HL-60 (cell line): ENCODE measurements at regions not wholly inside any gene's neighbourhood (a gene's known extent, or its start where the extent isn't known, plus 50 kb on each side); places are given as distances from the start of the nearest gene placed in this dataset.
"Not testable (repeated sequence)": the region's sequence is repeated elsewhere in the genome, so short reads cannot be mapped to it uniquely, and the experiment has no call there.

Experiments used
- DNase-seq, 2 experiments: peaks; one replicate each; pipeline ENCODE4 v3.0.0-alpha.2; 2010 to 2020; ENCODE audit warnings: low read depth in 1 of 2, low spot score in 1 of 2
- H3K27ac ChIP-seq: fragments of 250-450 bp; sonication (Bioruptor Pico); replicated peaks from 2 replicates; pipeline ENCODE4 v1.5.1; 2020; ENCODE audit warnings: mild to moderate bottlenecking, moderate library complexity
- H3K27me3 ChIP-seq: fragments of 250-450 bp; sonication (Bioruptor Pico); 2 replicates; pipeline ENCODE4 v1.5.1; 2021; ENCODE audit warnings: mild to moderate bottlenecking, moderate library complexity; ENCODE audit not compliant: insufficient read depth, poor library complexity, severe bottlenecking
- H3K4me3 ChIP-seq: replicated peaks from 2 replicates; pipeline ENCODE4 v1.5.1; 2011; ENCODE audit warnings: mild to moderate bottlenecking, control low read depth, low read length; ENCODE audit not compliant: insufficient read depth
- GABPA ChIP-seq: IDR thresholded peaks from 2 replicates; pipeline ENCODE4 v1.6.1; 2012; ENCODE audit warnings: low read depth
- POLR2AphosphoS5 ChIP-seq: IDR thresholded peaks from 2 replicates; pipeline ENCODE4 v1.6.1; 2012; ENCODE audit warnings: low read depth
- SPI1 ChIP-seq: IDR thresholded peaks from 2 replicates; pipeline ENCODE4 v1.6.1; 2012; ENCODE audit warnings: low read depth, mild to moderate bottlenecking, borderline replicate concordance
- TF ChIP-seq, protein P1 (sequence below): IDR thresholded peaks from 2 replicates; pipeline ENCODE4 v1.6.1; 2012; ENCODE audit warnings: low read depth; ENCODE audit not compliant: insufficient replicate concordance
- TF ChIP-seq, protein P2 (sequence below): IDR thresholded peaks from one replicate; pipeline ENCODE4 v1.5.1; 2011; ENCODE audit warnings: low read length, control low read depth, inconsistent platforms; ENCODE audit not compliant: insufficient read depth

DNA sequence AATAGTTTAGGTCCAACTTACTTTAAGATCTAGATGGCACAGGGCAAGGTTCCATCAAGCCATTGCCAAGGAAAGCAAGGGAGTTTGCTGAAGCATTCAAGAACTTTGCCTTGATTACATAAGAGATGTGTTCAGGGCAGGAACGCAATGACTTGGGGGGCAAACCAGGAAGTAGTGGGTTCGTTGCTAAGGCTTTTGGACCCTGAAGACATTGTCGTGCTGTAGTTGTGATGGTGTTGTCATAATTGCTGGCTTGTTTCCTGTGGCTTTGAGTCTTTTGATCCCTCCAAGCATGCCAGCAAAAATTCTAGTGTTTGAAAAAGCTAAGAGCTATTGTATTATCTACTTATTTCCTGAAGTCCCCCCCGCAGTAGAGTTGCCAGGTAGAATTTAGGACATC is 70.7 kb upstream of the HNF1B start:
- TF ChIP-seq POLR2AphosphoS5 (no peak), SPI1 (no peak), GABPA (no peak)
- TF ChIP-seq, protein P1, sequence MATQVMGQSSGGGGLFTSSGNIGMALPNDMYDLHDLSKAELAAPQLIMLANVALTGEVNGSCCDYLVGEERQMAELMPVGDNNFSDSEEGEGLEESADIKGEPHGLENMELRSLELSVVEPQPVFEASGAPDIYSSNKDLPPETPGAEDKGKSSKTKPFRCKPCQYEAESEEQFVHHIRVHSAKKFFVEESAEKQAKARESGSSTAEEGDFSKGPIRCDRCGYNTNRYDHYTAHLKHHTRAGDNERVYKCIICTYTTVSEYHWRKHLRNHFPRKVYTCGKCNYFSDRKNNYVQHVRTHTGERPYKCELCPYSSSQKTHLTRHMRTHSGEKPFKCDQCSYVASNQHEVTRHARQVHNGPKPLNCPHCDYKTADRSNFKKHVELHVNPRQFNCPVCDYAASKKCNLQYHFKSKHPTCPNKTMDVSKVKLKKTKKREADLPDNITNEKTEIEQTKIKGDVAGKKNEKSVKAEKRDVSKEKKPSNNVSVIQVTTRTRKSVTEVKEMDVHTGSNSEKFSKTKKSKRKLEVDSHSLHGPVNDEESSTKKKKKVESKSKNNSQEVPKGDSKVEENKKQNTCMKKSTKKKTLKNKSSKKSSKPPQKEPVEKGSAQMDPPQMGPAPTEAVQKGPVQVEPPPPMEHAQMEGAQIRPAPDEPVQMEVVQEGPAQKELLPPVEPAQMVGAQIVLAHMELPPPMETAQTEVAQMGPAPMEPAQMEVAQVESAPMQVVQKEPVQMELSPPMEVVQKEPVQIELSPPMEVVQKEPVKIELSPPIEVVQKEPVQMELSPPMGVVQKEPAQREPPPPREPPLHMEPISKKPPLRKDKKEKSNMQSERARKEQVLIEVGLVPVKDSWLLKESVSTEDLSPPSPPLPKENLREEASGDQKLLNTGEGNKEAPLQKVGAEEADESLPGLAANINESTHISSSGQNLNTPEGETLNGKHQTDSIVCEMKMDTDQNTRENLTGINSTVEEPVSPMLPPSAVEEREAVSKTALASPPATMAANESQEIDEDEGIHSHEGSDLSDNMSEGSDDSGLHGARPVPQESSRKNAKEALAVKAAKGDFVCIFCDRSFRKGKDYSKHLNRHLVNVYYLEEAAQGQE: no peak
- TF ChIP-seq, protein P2, sequence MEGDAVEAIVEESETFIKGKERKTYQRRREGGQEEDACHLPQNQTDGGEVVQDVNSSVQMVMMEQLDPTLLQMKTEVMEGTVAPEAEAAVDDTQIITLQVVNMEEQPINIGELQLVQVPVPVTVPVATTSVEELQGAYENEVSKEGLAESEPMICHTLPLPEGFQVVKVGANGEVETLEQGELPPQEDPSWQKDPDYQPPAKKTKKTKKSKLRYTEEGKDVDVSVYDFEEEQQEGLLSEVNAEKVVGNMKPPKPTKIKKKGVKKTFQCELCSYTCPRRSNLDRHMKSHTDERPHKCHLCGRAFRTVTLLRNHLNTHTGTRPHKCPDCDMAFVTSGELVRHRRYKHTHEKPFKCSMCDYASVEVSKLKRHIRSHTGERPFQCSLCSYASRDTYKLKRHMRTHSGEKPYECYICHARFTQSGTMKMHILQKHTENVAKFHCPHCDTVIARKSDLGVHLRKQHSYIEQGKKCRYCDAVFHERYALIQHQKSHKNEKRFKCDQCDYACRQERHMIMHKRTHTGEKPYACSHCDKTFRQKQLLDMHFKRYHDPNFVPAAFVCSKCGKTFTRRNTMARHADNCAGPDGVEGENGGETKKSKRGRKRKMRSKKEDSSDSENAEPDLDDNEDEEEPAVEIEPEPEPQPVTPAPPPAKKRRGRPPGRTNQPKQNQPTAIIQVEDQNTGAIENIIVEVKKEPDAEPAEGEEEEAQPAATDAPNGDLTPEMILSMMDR: no peak
- Histone ChIP-seq H3K27me3 (peaks cover 4% of the 10 kb centered on the region), H3K27ac (no peak overlapping the region), H3K4me3 (no peak overlapping the region)
- no peak for DNase-seq

DNA sequence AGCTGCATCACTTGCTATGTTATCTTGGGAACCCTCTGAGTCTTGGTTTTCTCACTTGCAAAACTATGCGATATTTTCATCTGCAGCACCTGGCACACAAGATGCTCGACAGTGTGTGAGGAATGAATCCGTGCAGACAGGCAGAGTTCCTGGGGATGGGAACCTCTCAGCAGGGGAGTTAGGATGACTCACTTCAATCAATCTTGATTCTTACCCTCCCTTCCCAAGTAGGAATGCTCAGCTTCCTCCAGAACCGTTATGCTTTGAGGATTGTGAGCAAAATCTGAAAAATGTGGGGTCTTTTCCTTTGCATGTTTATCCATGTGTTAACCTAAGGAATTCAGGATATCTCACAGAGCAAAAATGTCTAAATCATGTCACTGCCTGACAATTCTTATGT is 68.9 kb upstream of the HNF1B start:
- Histone ChIP-seq H3K27me3 (peaks cover 4% of the 10 kb centered on the region), H3K4me3 (no peak overlapping the region), H3K27ac (no peak overlapping the region)
- TF ChIP-seq SPI1: no peak
- TF ChIP-seq, protein P1: no peak
- TF ChIP-seq, protein P2: no peak
- no peak for TF ChIP-seq POLR2AphosphoS5
- no peak for TF ChIP-seq GABPA
- DNase-seq: no peak

DNA sequence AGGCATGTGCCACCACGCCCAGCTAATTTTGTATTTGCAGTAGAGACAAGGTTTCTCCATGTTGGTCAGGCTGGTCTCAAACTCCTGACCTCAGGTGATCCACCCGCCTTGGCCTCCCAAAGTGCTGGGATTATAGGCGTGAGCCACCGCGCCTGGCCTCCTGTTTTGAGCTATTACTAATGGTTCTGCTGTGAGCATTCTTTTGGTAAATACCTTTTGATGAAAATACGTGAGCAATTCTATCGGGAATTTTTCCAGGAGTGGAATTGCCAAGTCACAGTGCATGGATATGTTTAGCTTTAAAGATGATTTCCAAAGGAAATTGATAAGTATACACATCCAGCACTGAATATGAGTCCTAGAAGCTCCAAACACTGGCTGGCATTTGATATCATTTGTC is 64.0 kb upstream of the HNF1B start:
- H3K27me3 ChIP-seq, H3K27ac ChIP-seq, H3K4me3 ChIP-seq, DNase-seq: not testable (repeated sequence)

DNA sequence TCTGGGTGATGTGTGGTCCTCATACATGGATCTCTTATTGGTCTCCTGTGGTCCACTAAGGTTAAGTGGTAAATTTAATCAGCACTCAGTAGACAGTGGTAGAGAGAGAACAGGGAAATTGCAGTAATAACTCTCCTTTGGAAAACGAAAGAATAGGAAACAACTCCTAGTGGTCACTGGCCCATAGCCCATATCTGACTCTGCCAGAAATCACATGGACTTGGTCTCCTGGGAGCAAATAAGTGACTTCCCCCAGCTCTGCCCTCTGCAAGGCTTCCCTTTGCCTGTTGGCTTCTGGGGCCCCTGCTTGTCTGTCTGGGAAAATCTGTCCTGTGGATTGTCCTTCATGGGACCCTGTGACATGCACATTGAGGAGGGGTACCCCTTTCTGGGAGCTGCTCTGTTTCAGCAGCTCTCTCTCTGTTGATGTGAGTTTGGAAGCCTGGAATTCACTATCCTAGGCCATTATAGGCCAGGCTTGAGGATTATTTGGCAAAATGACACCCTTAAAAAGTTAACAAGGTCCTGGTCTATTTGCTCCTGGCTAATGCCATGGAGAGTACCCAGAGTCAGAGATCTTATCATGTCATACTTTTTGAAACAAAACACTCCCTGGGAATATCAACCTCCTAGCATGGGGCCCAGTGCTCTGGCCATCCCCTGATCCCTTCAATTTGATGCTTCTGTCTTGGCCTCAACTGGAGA is 58.0 kb upstream of the HNF1B start:
- H3K27ac ChIP-seq: no peak overlapping the region
- no peak for DNase-seq
- H3K4me3 ChIP-seq: no peak overlapping the region
- no peak for TF ChIP-seq GABPA
- TF ChIP-seq, protein P2: no peak
- TF ChIP-seq, protein P1: no peak
- TF ChIP-seq POLR2AphosphoS5: no peak
- no peak for TF ChIP-seq SPI1
- no peaks in the 10 kb centered on the region for H3K27me3 ChIP-seq
